ENCODE measurements at regions not wholly inside any gene's neighbourhood (a gene's known extent, or its start where the extent isn't known, plus 50 kb on each side); places are given as distances from the start of the nearest gene placed in this dataset.

DNA sequence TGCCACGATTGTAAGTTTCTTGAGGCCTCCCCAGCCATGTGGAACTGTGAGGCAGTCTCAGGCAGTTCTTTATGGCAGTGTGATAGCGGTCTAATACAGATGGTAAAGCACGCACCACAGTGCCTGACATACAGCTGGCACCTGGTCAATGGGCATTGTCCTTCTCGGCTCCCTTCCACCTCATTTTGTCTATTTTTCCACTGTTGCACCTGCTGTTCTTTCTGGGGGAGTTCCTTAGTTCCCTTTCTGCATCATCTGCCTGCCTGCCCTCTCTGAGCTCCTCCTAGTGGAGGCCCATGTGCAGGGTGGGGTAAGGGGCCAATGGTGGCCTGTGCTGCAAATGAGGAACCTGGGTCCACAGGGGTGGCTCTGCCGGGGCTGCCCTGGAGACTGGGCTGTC, 157.6 kb downstream of the LPIN1 start:
- RAD21 ChIA-PET (ENCODE audit: low non-redundant PET in 1 of 2, low total read pairs in 2 of 2, uncharacterized antibody in 2 of 2, unreplicated experiment in 2 of 2): no interaction called here
- Histone ChIP-seq H3K9ac (ENCODE audit: low read length) (no peak overlapping the region), H3K4me1 (ENCODE audit: control insufficient read depth in 1 of 2, insufficient read depth in 2 of 2, low read length in 2 of 2) (no peaks in the 10 kb centered on the region), H3K9me2 (ENCODE audit: insufficient read depth) (no peaks in the 10 kb centered on the region), H4K20me1 (ENCODE audit: insufficient read depth) (no peaks in the 10 kb centered on the region), H3K36me3 (ENCODE audit: control insufficient read depth in 1 of 2, insufficient read depth in 2 of 2, low read length in 2 of 2) (no peaks in the 10 kb centered on the region), H3K4me3 (replicated peaks in 1 of 2; ENCODE audit: low read depth in 1 of 2, low read length in 2 of 2) (no peak overlapping the region), H3K27ac (ENCODE audit: low read depth, low read length) (no peak overlapping the region), H3K9me3 (ENCODE audit: control insufficient read depth in 1 of 2, insufficient read depth in 1 of 2, low read depth in 1 of 2, low read length in 2 of 2) (no peaks in the 10 kb centered on the region), H3K27me3 (ENCODE audit: insufficient read depth, low read length) (no peaks in the 10 kb centered on the region), H2AFZ (ENCODE audit: low read depth, low read length, poor library complexity, severe bottlenecking) (no peak overlapping the region), H3K4me2 (ENCODE audit: low read length) (no peak overlapping the region), H3K79me2 (ENCODE audit: insufficient read depth, low read length) (no peaks in the 10 kb centered on the region)
- BruUV-seq (replicated peaks): no TSS peak
- CTCF ChIA-PET: no interaction called here
- ATAC-seq (peak; percentile 52; the same call in 1 of the 2 replicates), DNase-seq (ENCODE audit: low read depth, low spot score) (no peak)
- intact Hi-C loops (cut with micrococcal nuclease): no loop called here
- TF ChIP-seq, protein P1, sequence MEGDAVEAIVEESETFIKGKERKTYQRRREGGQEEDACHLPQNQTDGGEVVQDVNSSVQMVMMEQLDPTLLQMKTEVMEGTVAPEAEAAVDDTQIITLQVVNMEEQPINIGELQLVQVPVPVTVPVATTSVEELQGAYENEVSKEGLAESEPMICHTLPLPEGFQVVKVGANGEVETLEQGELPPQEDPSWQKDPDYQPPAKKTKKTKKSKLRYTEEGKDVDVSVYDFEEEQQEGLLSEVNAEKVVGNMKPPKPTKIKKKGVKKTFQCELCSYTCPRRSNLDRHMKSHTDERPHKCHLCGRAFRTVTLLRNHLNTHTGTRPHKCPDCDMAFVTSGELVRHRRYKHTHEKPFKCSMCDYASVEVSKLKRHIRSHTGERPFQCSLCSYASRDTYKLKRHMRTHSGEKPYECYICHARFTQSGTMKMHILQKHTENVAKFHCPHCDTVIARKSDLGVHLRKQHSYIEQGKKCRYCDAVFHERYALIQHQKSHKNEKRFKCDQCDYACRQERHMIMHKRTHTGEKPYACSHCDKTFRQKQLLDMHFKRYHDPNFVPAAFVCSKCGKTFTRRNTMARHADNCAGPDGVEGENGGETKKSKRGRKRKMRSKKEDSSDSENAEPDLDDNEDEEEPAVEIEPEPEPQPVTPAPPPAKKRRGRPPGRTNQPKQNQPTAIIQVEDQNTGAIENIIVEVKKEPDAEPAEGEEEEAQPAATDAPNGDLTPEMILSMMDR (IDR thresholded peaks at IDR 0.05 in 2 of 3, conservative IDR thresholded peaks at IDR 0.05 in 1 of 3; ENCODE audit: borderline replicate concordance in 1 of 3, insufficient read depth in 1 of 3, low read depth in 2 of 3, low read length in 2 of 3): no peak
- TF ChIP-seq JUND (IDR thresholded peaks at IDR 0.05): no peak
- no peak for TF ChIP-seq POLR2AphosphoS5 (IDR thresholded peaks at IDR 0.05; ENCODE audit: low read depth, low read length)
- TF ChIP-seq, protein P2, sequence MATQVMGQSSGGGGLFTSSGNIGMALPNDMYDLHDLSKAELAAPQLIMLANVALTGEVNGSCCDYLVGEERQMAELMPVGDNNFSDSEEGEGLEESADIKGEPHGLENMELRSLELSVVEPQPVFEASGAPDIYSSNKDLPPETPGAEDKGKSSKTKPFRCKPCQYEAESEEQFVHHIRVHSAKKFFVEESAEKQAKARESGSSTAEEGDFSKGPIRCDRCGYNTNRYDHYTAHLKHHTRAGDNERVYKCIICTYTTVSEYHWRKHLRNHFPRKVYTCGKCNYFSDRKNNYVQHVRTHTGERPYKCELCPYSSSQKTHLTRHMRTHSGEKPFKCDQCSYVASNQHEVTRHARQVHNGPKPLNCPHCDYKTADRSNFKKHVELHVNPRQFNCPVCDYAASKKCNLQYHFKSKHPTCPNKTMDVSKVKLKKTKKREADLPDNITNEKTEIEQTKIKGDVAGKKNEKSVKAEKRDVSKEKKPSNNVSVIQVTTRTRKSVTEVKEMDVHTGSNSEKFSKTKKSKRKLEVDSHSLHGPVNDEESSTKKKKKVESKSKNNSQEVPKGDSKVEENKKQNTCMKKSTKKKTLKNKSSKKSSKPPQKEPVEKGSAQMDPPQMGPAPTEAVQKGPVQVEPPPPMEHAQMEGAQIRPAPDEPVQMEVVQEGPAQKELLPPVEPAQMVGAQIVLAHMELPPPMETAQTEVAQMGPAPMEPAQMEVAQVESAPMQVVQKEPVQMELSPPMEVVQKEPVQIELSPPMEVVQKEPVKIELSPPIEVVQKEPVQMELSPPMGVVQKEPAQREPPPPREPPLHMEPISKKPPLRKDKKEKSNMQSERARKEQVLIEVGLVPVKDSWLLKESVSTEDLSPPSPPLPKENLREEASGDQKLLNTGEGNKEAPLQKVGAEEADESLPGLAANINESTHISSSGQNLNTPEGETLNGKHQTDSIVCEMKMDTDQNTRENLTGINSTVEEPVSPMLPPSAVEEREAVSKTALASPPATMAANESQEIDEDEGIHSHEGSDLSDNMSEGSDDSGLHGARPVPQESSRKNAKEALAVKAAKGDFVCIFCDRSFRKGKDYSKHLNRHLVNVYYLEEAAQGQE (IDR thresholded peaks at IDR 0.05; ENCODE audit: low read depth): no peak
- no peak for TF ChIP-seq ELF1 (IDR thresholded peaks at IDR 0.05; ENCODE audit: borderline replicate concordance, low read depth)
- no peak for TF ChIP-seq TCF7L2 (IDR thresholded peaks at IDR 0.05; ENCODE audit: borderline replicate concordance, extremely low read depth, insufficient read depth, insufficient read length)
- TF ChIP-seq CBX3 (IDR thresholded peaks at IDR 0.05; ENCODE audit: low read depth): no peak
- TF ChIP-seq, protein P3, sequence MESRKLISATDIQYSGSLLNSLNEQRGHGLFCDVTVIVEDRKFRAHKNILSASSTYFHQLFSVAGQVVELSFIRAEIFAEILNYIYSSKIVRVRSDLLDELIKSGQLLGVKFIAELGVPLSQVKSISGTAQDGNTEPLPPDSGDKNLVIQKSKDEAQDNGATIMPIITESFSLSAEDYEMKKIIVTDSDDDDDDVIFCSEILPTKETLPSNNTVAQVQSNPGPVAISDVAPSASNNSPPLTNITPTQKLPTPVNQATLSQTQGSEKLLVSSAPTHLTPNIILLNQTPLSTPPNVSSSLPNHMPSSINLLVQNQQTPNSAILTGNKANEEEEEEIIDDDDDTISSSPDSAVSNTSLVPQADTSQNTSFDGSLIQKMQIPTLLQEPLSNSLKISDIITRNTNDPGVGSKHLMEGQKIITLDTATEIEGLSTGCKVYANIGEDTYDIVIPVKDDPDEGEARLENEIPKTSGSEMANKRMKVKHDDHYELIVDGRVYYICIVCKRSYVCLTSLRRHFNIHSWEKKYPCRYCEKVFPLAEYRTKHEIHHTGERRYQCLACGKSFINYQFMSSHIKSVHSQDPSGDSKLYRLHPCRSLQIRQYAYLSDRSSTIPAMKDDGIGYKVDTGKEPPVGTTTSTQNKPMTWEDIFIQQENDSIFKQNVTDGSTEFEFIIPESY (IDR thresholded peaks at IDR 0.05; ENCODE audit: extremely low read depth, insufficient replicate concordance, low read length): no peak
- no peak for TF ChIP-seq EZH2phosphoT487 (IDR thresholded peaks at IDR 0.05; ENCODE audit: borderline replicate concordance)
- TF ChIP-seq EGR1 (IDR thresholded peaks at IDR 0.05; ENCODE audit: low read depth): no peak
- no peak for TF ChIP-seq ZNF274 (IDR thresholded peaks at IDR 0.05; ENCODE audit: low read depth, low read length)
- no peak for TF ChIP-seq ZFX (IDR thresholded peaks at IDR 0.05)
- no peak for TF ChIP-seq YY1 (IDR thresholded peaks at IDR 0.05; ENCODE audit: extremely low read depth, insufficient replicate concordance, low read depth, low read length)
- no peak for TF ChIP-seq EZH2 (IDR thresholded peaks at IDR 0.05)
- no peak for TF ChIP-seq FOSL1 (IDR thresholded peaks at IDR 0.05; ENCODE audit: low read depth)
- TF ChIP-seq, protein P4, sequence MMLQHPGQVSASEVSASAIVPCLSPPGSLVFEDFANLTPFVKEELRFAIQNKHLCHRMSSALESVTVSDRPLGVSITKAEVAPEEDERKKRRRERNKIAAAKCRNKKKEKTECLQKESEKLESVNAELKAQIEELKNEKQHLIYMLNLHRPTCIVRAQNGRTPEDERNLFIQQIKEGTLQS (IDR thresholded peaks at IDR 0.05): no peak
- TF ChIP-seq, protein P5, sequence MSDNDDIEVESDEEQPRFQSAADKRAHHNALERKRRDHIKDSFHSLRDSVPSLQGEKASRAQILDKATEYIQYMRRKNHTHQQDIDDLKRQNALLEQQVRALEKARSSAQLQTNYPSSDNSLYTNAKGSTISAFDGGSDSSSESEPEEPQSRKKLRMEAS (IDR thresholded peaks at IDR 0.05): no peak
- no peak for TF ChIP-seq POLR2A (IDR thresholded peaks at IDR 0.05; ENCODE audit: borderline replicate concordance, extremely low read depth, insufficient read depth, insufficient read length)
- no peak for TF ChIP-seq CEBPB (IDR thresholded peaks at IDR 0.05; ENCODE audit: low read depth)
- POLR2A ChIA-PET: no interaction called here
